NT2/D1 (cell line): ENCODE measurements at regions not wholly inside any gene's neighbourhood (a gene's known extent, or its start where the extent isn't known, plus 50 kb on each side); places are given as distances from the start of the nearest gene placed in this dataset.

Source experiments
- SUZ12 ChIP-seq: IDR thresholded peaks from 2 replicates; pipeline ENCODE4 v1.6.1; 2011; ENCODE audit not compliant: insufficient read length, insufficient read depth; ENCODE audit errors: extremely low read depth
- YY1 ChIP-seq: IDR thresholded peaks from 2 replicates; pipeline ENCODE4 v1.6.1; 2011; ENCODE audit not compliant: insufficient read length, insufficient read depth
- ZNF274 ChIP-seq: IDR thresholded peaks from 2 replicates; pipeline ENCODE4 v1.6.1; 2011; ENCODE audit warnings: mild to moderate bottlenecking, low read depth, low read length

DNA sequence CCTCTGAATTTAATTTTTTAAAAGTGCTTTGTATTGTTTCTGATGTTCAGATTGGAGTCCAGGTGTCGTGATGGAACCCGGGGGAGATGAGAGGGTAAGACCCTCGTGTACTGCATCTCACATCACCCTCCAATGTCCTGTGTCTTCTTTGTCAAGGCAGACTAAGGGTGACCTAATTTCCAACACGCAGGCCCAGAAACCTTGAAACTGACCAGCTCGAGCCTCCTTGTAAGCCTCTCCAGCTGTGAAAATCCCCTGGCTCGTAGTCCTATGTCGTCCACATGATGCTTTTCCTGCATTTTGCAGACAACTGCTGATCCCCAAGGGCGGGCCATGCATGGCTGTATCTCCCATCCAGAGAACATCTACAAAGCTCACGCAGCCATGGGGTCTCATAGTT is 220.2 kb downstream of the ARHGAP12 start:
- TF ChIP-seq YY1 (no peak), SUZ12 (no peak), ZNF274 (no peak)
